Activated T-helper 1 cell treated with anti-CD3 and anti-CD28 coated beads, Interleukin-12 subunit alpha, Interleukin-12 subunit beta, Interleukin-2, Interleukin-4 antibody, amounts not matched to agents 30 ng/mL and 10 ng/mL and 1 ng/mL, durations not matched to agents 14 hours and 24 hours and 36 hours (primary cell): ENCODE measurements at regions not wholly inside any gene's neighbourhood (a gene's known extent, or its start where the extent isn't known, plus 50 kb on each side); places are given as distances from the start of the nearest gene placed in this dataset.

ENCODE experiments used
- DNase-seq: peaks from one replicate; pipeline ENCODE4 v3.0.0; 2021; ENCODE audit warnings: low spot score
- H3K27ac Mint-ChIP-seq: one replicate; pipeline ENCODE4 v1.8.0; 2021; ENCODE audit warnings: mild to moderate bottlenecking, mixed read lengths
- H3K27me3 Mint-ChIP-seq: one replicate; pipeline ENCODE4 v1.8.0; 2022; ENCODE audit warnings: mild to moderate bottlenecking, moderate library complexity, mixed read lengths; ENCODE audit not compliant: insufficient read depth
- H3K36me3 Mint-ChIP-seq: one replicate; pipeline ENCODE4 v1.8.0; 2021; ENCODE audit warnings: low read depth, mixed read lengths
- H3K4me1 Mint-ChIP-seq: one replicate; pipeline ENCODE4 v1.8.0; 2021; ENCODE audit warnings: low read depth, mixed read lengths
- H3K4me3 Mint-ChIP-seq: one replicate; pipeline ENCODE4 v1.8.0; 2021; ENCODE audit warnings: mild to moderate bottlenecking, moderate library complexity, mixed read lengths
- H3K9me3 Mint-ChIP-seq: one replicate; pipeline ENCODE4 v1.8.0; 2021; ENCODE audit warnings: mixed read lengths
- intact Hi-C: fragments of 100-400 bp; cut with micrococcal nuclease; formaldehyde crosslinking; loops from one replicate; pipeline ENCODE4 v1.15.1; 2024

DNA sequence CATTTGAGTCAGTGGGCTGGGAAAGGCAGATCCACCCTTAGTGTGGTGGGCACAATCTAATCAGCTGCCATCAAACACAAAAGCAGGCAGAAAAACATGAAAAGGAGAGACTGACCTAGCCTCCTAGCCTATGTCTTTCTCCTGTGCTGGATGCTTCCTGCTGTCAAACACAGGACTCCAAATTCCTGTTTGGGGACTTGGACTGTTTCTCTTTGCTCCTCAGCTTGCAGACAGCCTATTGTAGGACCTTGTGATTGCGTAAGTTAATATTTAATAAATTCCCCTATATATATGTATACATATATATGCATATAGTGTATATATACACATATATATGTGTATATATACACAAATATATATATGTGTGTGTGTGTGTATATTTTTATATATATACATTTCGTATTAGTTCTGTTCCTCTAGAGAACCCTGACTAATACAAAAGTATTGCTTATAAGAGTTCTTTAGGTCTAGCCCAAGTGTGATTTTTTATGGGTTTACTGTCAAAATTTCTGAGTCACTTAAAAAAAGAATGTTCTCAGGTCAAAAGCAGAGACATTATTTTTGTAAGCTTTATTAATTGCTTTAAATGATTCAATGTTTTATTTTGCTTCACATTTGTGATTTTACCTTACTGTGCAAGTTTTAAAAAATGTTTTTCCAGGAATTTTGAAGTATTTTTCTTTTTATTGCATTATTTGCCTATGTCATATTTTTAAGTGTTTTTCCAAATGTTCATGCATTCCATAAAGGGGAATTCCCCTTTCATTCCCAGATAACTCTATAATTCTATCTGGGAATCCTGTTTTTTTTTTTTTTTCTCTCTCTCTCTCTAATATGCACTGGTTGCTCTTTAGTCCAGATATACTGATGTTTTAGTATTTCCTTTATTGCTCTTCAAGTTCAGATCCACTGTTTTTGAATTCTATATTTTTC is 92.1 kb upstream of the ADAMTS5 start:
- no peaks in the 10 kb centered on the region for H3K27me3 Mint-ChIP-seq
- peaks cover 13% of the 10 kb centered on the region for H3K9me3 Mint-ChIP-seq
- no peak for DNase-seq
- intact Hi-C loops: no loop called here
- H3K27ac Mint-ChIP-seq: no peak overlapping the region
- no peaks in the 10 kb centered on the region for H3K36me3 Mint-ChIP-seq
- H3K4me3 Mint-ChIP-seq: no peak overlapping the region
- H3K4me1 Mint-ChIP-seq: no peaks in the 10 kb centered on the region

DNA sequence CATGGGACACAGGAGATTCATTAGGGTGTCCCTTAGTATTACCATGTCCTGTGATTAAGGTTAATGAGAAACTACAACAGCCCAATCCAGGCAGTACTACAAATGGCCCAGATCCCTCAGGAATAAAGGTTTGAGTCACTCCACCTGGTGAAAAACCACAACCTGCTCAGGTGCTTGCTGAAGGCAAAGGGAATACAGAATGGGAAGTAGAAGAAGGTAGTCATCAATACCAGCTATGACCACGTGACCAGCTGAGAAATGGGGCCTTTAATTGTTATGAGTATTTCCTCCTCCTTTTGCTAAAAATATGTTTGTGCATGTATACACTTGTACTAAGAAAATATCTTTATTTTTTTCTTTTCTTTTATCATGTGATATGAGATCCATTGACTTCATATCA is 91.1 kb upstream of the ADAMTS5 start:
- no peak overlapping the region for H3K4me3 Mint-ChIP-seq
- no peaks in the 10 kb centered on the region for H3K4me1 Mint-ChIP-seq

DNA sequence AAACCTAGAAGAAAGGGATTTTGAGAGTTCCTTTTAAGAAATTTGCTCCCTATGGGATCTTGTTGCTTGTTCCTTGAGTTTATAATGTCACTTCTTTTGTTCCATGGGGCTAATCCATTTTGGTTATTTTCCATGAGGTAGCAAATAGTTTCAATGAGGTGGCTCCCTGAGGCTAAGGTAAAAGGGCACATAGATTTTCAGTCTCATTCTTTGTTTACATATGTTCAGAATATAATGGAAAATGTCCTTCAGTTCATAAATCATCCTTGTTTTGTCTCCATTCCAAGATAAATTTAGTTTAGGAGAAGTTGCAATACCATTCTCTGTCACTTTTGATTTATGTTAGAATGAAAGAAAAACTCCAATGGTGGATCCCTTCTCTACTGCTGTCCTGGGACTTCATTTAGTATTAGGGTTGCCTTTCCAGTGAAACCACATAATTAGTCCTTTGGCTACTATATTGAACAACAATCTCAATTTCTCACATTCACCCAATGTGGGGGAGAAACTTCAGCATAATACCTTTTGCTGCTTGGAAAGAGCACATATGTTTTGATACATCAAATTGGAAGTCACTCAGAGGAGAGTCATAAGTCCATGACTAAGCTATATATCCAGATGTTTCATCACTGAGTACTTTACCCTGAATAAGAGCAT is 80.9 kb upstream of the ADAMTS5 start:
- Mint-ChIP-seq H3K36me3 (no peaks in the 10 kb centered on the region), H3K4me3 (no peak overlapping the region), H3K27ac (no peak overlapping the region), H3K9me3 (peaks cover 4% of the 10 kb centered on the region), H3K4me1 (no peaks in the 10 kb centered on the region), H3K27me3 (no peaks in the 10 kb centered on the region)
- intact Hi-C loops: no loop called here
- no peak for DNase-seq

More for the DNA sequence above, 91.1 kb upstream of the ADAMTS5 start:
- Mint-ChIP-seq H3K36me3 (no peaks in the 10 kb centered on the region), H3K27me3 (no peaks in the 10 kb centered on the region), H3K9me3 (peaks cover 11% of the 10 kb centered on the region), H3K27ac (no peak overlapping the region)
- DNase-seq: no peak
- intact Hi-C loops: no loop called here

DNA sequence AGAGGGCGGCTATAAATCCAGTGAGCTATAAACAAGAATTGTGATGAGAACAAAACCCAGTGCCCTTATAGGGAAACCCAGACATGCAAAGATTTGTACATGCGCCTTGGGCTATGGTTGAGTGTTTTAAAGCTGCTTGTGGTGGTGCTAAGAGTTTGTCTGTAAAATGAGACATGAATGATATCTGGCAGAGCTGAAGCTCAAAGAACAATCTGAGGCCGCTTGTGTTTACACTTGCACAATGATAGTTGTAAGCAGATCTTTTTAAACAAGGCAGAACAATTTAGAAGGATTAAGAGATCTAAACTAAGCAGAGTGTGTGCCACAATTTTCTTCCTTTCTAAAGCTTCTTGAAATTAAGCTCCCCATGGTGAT is 80.4 kb upstream of the ADAMTS5 start:
- intact Hi-C loops: no loop called here
- Mint-ChIP-seq H3K9me3 (peaks cover 4% of the 10 kb centered on the region), H3K27ac (no peak overlapping the region), H3K4me3 (no peak overlapping the region), H3K4me1 (no peaks in the 10 kb centered on the region), H3K36me3 (no peaks in the 10 kb centered on the region), H3K27me3 (no peaks in the 10 kb centered on the region)
- no peak for DNase-seq

DNA sequence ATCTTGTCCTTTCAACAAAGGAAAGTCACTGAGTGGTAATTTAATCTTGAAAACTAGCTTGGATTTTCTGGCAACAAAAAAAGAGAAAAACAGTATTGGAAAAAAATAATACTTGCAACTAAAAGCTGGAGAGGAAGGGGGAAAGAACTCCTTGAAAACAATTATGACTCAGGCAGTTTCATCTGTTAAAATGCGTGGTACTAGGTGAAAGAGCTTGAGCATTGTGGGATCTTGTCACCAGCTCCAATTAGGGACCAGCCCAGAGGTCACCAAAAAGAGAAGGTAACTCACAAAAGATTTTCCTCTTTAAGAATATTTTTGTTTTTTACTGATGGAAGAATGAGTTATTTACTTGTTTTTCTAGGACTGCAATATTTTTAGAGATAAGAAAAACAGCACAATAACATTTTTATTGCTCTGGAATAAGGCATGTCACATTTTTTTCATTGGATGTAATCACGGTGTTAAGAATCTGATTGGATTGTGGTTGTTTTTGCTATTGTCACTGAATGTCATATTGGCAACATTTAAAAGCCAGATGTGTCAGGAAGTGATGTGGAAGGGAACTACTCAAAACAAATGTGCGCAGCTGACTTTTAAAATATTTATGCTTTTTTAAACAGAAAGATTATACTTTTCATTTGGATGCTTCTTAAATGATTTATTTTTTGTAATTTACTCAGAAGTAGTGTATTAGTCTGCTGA is 78.5 kb upstream of the ADAMTS5 start:
- Mint-ChIP-seq H3K4me3 (no peak overlapping the region), H3K36me3 (no peaks in the 10 kb centered on the region), H3K27me3 (no peaks in the 10 kb centered on the region), H3K27ac (no peak overlapping the region), H3K9me3 (no peaks in the 10 kb centered on the region), H3K4me1 (no peaks in the 10 kb centered on the region)
- DNase-seq: no peak
- intact Hi-C loops: no loop called here

DNA sequence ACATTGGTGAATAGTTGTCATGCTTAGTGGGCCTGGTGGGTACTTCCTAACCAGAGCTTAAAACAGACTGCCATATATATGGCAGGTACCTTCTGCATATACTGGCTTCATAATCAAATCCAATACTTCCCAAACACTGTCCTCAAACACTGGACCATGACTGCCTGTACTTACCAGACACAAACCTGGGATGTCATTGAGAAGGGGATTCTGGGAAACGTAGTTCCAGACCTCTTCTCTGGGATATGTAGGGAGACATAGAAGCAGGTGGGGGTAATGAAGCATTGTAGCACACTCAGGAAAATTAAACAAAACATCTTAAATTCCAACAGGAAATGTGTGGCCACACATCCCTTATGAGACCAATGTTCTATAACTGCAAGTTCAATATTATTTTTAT is 76.5 kb upstream of the ADAMTS5 start:
- Mint-ChIP-seq H3K4me1 (no peaks in the 10 kb centered on the region), H3K4me3 (no peak overlapping the region), H3K27ac (no peak overlapping the region), H3K36me3 (no peaks in the 10 kb centered on the region), H3K27me3 (no peaks in the 10 kb centered on the region), H3K9me3 (no peaks in the 10 kb centered on the region)
- DNase-seq: no peak
- intact Hi-C loops: no loop called here

DNA sequence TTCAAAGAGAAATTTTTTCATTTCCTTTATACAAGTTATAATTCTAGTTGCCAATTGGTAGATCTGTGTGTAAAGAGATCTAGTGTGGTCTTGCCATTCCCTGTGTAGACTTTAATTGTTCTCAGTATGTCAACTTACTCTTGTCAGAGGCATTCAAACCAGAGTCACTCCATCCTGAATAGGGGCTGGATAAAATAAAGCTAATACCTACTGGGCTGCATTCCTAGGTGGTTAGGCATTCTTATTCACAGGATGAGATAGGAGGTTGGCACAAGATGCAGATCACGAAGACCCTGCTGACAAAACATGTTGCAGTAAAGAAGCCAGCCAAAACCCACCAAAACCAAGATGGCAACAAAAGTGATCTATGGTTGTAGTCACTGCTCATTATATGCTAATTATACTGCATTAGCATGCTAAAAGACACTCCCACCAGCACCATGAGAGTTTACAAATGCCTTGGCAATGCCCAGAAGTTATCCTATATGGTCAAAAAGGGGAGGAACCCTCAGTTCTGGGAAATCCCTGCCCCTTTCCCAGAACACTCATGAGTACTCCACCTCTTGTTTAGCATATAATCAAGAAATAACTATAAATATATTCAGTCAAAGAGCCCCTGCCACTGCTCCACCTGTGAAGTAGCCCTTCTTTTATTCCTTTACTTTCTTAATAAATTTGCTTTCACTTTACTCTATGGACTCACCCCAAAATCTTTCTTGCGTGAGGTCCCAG is 74.0 kb upstream of the ADAMTS5 start:
- H3K36me3 Mint-ChIP-seq: no peaks in the 10 kb centered on the region
- intact Hi-C loops: no loop called here
- H3K4me3 Mint-ChIP-seq: no peak overlapping the region
- no peaks in the 10 kb centered on the region for H3K4me1 Mint-ChIP-seq
- H3K9me3 Mint-ChIP-seq: no peaks in the 10 kb centered on the region
- no peak for DNase-seq
- peaks cover under 1% of the 10 kb centered on the region for H3K27me3 Mint-ChIP-seq
- no peak overlapping the region for H3K27ac Mint-ChIP-seq

DNA sequence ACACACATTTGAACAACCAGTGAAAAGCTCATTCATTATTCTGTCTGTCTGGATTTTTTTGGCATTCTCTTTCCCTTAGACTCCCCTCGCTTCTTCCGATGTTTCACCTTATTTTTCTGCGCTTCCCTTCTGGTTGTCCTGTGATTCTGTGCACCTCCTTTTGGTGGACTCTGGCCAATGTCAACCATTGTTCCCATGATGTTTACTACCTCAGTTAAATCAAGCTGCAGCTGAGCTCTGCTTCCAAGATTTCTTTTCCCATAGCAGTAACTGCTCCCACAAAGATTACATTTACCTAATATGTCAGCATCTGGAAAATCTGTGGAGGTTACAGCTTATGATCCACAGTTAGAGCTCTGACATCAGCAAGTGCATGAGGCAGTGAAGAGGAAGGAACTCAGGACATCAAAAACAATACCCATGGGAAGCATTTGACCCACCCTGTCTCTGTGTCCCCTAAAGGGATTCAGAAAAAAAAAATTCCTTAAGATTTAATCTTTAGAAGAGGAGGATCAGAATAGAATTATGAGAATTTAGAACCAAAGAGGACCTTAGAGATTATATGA is 69.9 kb upstream of the ADAMTS5 start:
- no peaks in the 10 kb centered on the region for H3K36me3 Mint-ChIP-seq
- no peak overlapping the region for H3K4me3 Mint-ChIP-seq
- H3K9me3 Mint-ChIP-seq: peaks cover 4% of the 10 kb centered on the region
- no peaks in the 10 kb centered on the region for H3K4me1 Mint-ChIP-seq
- intact Hi-C loops: no loop called here
- H3K27me3 Mint-ChIP-seq: peaks cover 2% of the 10 kb centered on the region
- no peak overlapping the region for H3K27ac Mint-ChIP-seq
- DNase-seq: no peak

DNA sequence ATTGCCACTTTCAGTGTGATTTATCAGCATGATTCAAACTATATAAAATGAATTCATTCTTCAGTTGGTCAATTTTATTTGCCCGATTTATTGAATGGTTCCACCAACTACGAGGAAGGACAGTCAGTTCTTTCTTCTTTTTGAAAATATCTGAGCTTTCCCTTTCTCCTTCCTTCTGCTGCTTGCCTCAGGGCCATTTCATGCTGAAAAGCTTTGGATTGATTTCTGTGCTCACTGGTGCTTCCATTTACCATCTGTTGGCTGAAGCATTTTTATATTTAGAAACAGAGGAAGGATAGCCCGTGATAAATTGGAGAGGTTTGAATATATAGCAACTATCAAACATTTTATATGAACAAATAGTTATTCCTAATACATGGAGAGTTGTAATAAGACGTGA is 68.9 kb upstream of the ADAMTS5 start:
- Mint-ChIP-seq H3K9me3 (peaks cover 4% of the 10 kb centered on the region), H3K27ac (no peak overlapping the region), H3K36me3 (no peaks in the 10 kb centered on the region), H3K4me1 (no peaks in the 10 kb centered on the region), H3K4me3 (no peak overlapping the region), H3K27me3 (peaks cover 2% of the 10 kb centered on the region)
- DNase-seq: no peak
- intact Hi-C loops: no loop called here

DNA sequence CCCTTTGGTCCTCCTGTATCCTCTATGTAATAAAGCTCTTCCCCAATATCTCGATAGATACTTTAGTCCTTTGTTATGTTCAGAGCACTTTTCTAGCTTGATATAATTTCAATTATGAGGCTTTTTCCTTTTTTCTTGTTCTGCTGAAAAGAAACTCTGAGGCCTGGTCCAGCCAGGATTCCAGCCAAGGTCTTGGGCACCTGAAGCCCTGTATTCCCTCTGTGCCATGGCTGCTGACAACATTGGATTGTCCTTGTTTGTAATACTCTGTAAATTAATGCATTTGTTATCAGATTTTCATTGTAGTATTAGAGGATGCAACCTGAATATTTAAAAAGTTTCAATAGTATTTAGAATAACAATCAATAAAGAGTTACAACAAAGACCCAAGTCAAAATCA is 67.9 kb upstream of the ADAMTS5 start:
- H3K36me3 Mint-ChIP-seq: no peaks in the 10 kb centered on the region
- DNase-seq: no peak
- intact Hi-C loops: no loop called here
- H3K4me3 Mint-ChIP-seq: no peak overlapping the region
- no peaks in the 10 kb centered on the region for H3K4me1 Mint-ChIP-seq
- H3K27ac Mint-ChIP-seq: no peak overlapping the region
- H3K27me3 Mint-ChIP-seq: peaks cover 2% of the 10 kb centered on the region
- peaks cover 4% of the 10 kb centered on the region for H3K9me3 Mint-ChIP-seq

DNA sequence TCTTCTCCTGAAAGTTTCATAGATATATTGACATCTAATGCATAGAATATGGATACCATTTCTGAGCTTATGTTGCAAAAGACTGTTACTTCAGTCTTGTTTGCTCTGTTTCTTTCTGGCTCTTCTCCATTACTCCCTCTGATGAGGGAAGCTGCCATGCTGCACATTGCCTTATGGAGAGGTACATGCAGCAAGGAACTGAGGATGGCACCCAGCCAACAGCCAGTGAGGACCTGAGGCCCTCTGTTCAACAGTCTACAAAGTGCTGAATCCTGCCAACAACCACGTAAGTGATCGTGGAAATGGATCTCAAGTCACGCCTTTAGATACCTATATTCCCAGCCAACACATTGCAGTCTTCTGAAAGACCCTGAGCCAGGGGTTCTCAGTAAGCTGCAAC is 66.6 kb upstream of the ADAMTS5 start:
- no peaks in the 10 kb centered on the region for H3K36me3 Mint-ChIP-seq
- peaks cover 4% of the 10 kb centered on the region for H3K9me3 Mint-ChIP-seq
- H3K27me3 Mint-ChIP-seq: peaks cover 2% of the 10 kb centered on the region
- intact Hi-C loops: no loop called here
- DNase-seq: no peak
- H3K4me1 Mint-ChIP-seq: no peaks in the 10 kb centered on the region
- no peak overlapping the region for H3K27ac Mint-ChIP-seq
- H3K4me3 Mint-ChIP-seq: no peak overlapping the region

DNA sequence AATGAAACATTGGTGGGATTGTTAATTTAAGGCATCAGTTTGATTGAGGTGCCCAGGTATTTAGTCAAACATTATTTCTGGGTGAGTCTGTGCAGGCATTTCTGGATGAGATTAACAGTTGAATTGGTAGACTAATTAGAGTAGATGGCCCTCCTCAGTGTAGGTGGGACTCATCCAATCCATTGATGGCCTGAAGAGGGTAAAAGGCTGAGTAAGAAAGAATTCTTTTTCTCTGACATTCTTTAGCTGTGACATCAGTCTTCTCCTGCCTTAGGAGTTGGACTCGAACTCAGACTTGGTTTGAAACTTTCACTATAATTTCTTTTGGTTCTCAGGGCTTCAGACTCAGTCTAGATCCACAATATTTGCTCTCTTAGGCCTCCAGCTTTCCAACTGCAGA is 59.6 kb upstream of the ADAMTS5 start:
- Mint-ChIP-seq H3K4me1 (no peaks in the 10 kb centered on the region), H3K9me3 (no peaks in the 10 kb centered on the region), H3K4me3 (no peak overlapping the region), H3K36me3 (no peaks in the 10 kb centered on the region), H3K27me3 (no peaks in the 10 kb centered on the region), H3K27ac (no peak overlapping the region)
- intact Hi-C loops: no loop called here
- DNase-seq: no peak
